ENCODE measurements at regions not wholly inside any gene's neighbourhood (a gene's known extent, or its start where the extent isn't known, plus 50 kb on each side); places are given as distances from the start of the nearest gene placed in this dataset.

- DNase-seq (ENCODE audit: low read depth), result no peak
- Histone ChIP-seq H3K4me3 (ENCODE audit: low read depth, low read length) (no peak overlapping the region), H3K27me3 (ENCODE audit: control insufficient read depth, insufficient read depth, low read length) (no peaks in the 10 kb centered on the region), H3K36me3 (ENCODE audit: control insufficient read depth, insufficient read depth, low read length) (no peaks in the 10 kb centered on the region)
- no peak for TF ChIP-seq CTCF (IDR thresholded peaks at IDR 0.05; ENCODE audit: insufficient read depth, low read length, poor library complexity, severe bottlenecking)
Measured at GRCh38 chr5:57900381-57900944, 417.9 kb upstream of the ACTBL2 start.

- H3K36me3 ChIP-seq (ENCODE audit: control insufficient read depth, insufficient read depth, low read length), result no peaks in the 10 kb centered on the region
- no peaks in the 10 kb centered on the region for H3K27me3 ChIP-seq (ENCODE audit: control insufficient read depth, insufficient read depth, low read length)
- no peak overlapping the region for H3K4me3 ChIP-seq (ENCODE audit: low read depth, low read length)
- DNase-seq (ENCODE audit: low read depth), result no peak
- TF ChIP-seq CTCF (IDR thresholded peaks at IDR 0.05; ENCODE audit: insufficient read depth, low read length, poor library complexity, severe bottlenecking), result no peak
Measured at GRCh38 chr5:57896576-57896975, 414.0 kb upstream of the ACTBL2 start.

GRCh38 chr5:57895766-57896165, 413.2 kb upstream of the ACTBL2 start:
- Histone ChIP-seq H3K27me3 (ENCODE audit: control insufficient read depth, insufficient read depth, low read length) (no peaks in the 10 kb centered on the region), H3K36me3 (ENCODE audit: control insufficient read depth, insufficient read depth, low read length) (no peaks in the 10 kb centered on the region), H3K4me3 (ENCODE audit: low read depth, low read length) (no peak overlapping the region)
- TF ChIP-seq CTCF (IDR thresholded peaks at IDR 0.05; ENCODE audit: insufficient read depth, low read length, poor library complexity, severe bottlenecking), result no peak
- DNase-seq (ENCODE audit: low read depth), result no peak

GRCh38 chr5:57893926-57894325, 411.3 kb upstream of the ACTBL2 start:
- TF ChIP-seq CTCF (IDR thresholded peaks at IDR 0.05; ENCODE audit: insufficient read depth, low read length, poor library complexity, severe bottlenecking), result no peak

GRCh38 chr5:57891443-57891842, 408.8 kb upstream of the ACTBL2 start:
- Histone ChIP-seq H3K27me3 (ENCODE audit: control insufficient read depth, insufficient read depth, low read length) (no peaks in the 10 kb centered on the region), H3K4me3 (ENCODE audit: low read depth, low read length) (no peak overlapping the region), H3K36me3 (ENCODE audit: control insufficient read depth, insufficient read depth, low read length) (no peaks in the 10 kb centered on the region)
- no peak for TF ChIP-seq CTCF (IDR thresholded peaks at IDR 0.05; ENCODE audit: insufficient read depth, low read length, poor library complexity, severe bottlenecking)
- DNase-seq (ENCODE audit: low read depth), result no peak

More at GRCh38 chr5:57893926-57894325, 411.3 kb upstream of the ACTBL2 start:
- Histone ChIP-seq H3K4me3 (ENCODE audit: low read depth, low read length) (no peak overlapping the region), H3K27me3 (ENCODE audit: control insufficient read depth, insufficient read depth, low read length) (no peaks in the 10 kb centered on the region), H3K36me3 (ENCODE audit: control insufficient read depth, insufficient read depth, low read length) (no peaks in the 10 kb centered on the region)
- DNase-seq (ENCODE audit: low read depth), result no peak

- TF ChIP-seq CTCF (IDR thresholded peaks at IDR 0.05; ENCODE audit: insufficient read depth, low read length, poor library complexity, severe bottlenecking), result peak; percentile 34
- peak; percentile 95 for DNase-seq (ENCODE audit: low read depth)
- no peak overlapping the region for H3K4me3 ChIP-seq (ENCODE audit: low read depth, low read length)
- H3K36me3 ChIP-seq (ENCODE audit: control insufficient read depth, insufficient read depth, low read length), result no peaks in the 10 kb centered on the region
- H3K27me3 ChIP-seq (ENCODE audit: control insufficient read depth, insufficient read depth, low read length), result no peaks in the 10 kb centered on the region
Measured at GRCh38 chr5:57889558-57889957, 406.9 kb upstream of the ACTBL2 start.
